HUDEP-2 (cell line): ENCODE measurements at regions not wholly inside any gene's neighbourhood (a gene's known extent, or its start where the extent isn't known, plus 50 kb on each side); places are given as distances from the start of the nearest gene placed in this dataset.
A peak's percentile ranks its signal among the peaks of the same experiment; 100 is the strongest.

Experiments
- DNase-seq, 76 experiments: peaks; one replicate each; lab custom pipeline; 2025; ENCODE audit not compliant: unreplicated experiment in 76 of 76; lab: John Stamatoyannopoulos, UW

- DNase-seq = peak in 3 of 76 experiments; percentile 6 to 23 (median 18)
Measured at GRCh38 chr5:73232266-73233041, 59.5 kb downstream of the TMEM174 start.

- DNase-seq = no peak
Measured at GRCh38 chr5:73231246-73231778, 58.3 kb downstream of the TMEM174 start.

GRCh38 chr5:73230264-73231245 is 57.6 kb downstream of the TMEM174 start:
- DNase-seq = no peak

- DNase-seq = no peak
Measured at GRCh38 chr5:73229271-73229670, 56.3 kb downstream of the TMEM174 start.

- DNase-seq = no peak
Measured at GRCh38 chr5:73228052-73228451, 55.1 kb downstream of the TMEM174 start.
